ENCODE measurements at regions not wholly inside any gene's neighbourhood (a gene's known extent, or its start where the extent isn't known, plus 50 kb on each side); places are given as distances from the start of the nearest gene placed in this dataset.
A peak's percentile ranks its signal among the peaks of the same experiment; 100 is the strongest.

DNA sequence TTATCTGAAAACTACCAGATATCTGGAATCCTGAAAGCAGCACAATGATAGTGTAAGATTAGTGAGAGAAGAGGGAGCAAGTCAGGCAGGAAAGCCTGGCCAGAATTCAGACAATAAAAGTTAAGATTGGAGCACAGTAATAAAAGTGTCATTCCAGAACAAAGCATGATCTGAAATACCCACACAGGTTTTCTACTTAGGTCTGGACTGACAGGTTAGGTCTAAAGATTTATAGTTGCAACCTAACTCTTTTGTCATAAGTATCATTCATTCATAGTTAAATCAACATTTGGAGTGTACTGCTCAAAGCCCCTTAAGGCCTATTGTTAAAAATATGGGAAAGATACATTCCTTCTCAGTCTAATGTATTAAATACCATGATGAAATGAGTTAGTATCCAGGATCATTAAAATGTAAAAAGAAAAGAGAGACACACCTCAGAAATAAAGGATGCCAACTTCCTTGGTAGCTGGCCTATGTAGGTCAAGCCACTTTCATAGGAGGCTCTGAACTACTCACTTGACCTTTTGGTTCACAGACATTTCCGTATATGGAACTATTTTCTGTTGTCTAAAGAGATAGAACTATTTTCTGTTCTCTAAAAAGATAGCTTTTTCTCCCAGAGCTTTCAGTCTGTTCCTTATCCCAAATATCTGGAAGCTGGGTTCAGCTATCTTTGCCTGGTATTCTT is 105.2 kb downstream of the FAS start:
- peaks cover 47% of the 10 kb centered on the region for H3K4me1 Mint-ChIP-seq (ENCODE audit: low read depth)
- no peaks in the 10 kb centered on the region for H3K27me3 Mint-ChIP-seq (ENCODE audit: insufficient read depth)
- H3K36me3 Mint-ChIP-seq (ENCODE audit: low read depth): no peaks in the 10 kb centered on the region
- TF ChIP-seq, protein P1, sequence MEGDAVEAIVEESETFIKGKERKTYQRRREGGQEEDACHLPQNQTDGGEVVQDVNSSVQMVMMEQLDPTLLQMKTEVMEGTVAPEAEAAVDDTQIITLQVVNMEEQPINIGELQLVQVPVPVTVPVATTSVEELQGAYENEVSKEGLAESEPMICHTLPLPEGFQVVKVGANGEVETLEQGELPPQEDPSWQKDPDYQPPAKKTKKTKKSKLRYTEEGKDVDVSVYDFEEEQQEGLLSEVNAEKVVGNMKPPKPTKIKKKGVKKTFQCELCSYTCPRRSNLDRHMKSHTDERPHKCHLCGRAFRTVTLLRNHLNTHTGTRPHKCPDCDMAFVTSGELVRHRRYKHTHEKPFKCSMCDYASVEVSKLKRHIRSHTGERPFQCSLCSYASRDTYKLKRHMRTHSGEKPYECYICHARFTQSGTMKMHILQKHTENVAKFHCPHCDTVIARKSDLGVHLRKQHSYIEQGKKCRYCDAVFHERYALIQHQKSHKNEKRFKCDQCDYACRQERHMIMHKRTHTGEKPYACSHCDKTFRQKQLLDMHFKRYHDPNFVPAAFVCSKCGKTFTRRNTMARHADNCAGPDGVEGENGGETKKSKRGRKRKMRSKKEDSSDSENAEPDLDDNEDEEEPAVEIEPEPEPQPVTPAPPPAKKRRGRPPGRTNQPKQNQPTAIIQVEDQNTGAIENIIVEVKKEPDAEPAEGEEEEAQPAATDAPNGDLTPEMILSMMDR (IDR thresholded peaks at IDR 0.05): no peak
- no peak overlapping the region for H3K27ac Mint-ChIP-seq
- no peaks in the 10 kb centered on the region for H3K9me3 Mint-ChIP-seq
- DNase-seq: no peak
- H3K4me3 Mint-ChIP-seq: no peak overlapping the region

GRCh38 chr10:89093728-89094127 is 103.1 kb downstream of the FAS start:
- no peak overlapping the region for H3K4me3 Mint-ChIP-seq
- H3K36me3 Mint-ChIP-seq (ENCODE audit: low read depth): no peaks in the 10 kb centered on the region
- H3K4me1 Mint-ChIP-seq (ENCODE audit: low read depth): peaks cover 48% of the 10 kb centered on the region
- H3K9me3 Mint-ChIP-seq: no peaks in the 10 kb centered on the region
- H3K27ac Mint-ChIP-seq: no peak overlapping the region
- no peak for DNase-seq
- TF ChIP-seq, protein P1 (IDR thresholded peaks at IDR 0.05): no peak
- no peaks in the 10 kb centered on the region for H3K27me3 Mint-ChIP-seq (ENCODE audit: insufficient read depth)

DNA sequence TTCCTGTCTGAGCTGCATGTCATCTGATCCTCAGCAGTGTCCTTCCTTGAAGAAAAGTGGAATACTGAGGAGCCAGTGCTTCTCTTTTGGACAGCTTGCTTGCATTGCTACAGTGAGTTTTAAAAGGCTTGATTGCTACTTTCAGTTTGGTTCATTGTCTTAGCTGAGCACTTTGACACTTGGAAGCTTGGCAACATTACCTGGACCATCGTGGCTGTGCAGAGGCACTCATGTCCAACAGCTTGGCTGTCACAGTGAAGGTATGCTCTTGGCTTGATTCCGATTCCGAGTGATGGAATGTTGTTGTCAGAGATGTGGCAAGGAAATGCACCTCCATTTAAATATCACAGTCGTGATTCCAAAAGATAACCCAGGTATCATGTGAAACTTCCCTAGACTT is 102.4 kb downstream of the FAS start:
- H3K27me3 Mint-ChIP-seq (ENCODE audit: insufficient read depth): no peaks in the 10 kb centered on the region
- H3K9me3 Mint-ChIP-seq: no peaks in the 10 kb centered on the region
- H3K36me3 Mint-ChIP-seq (ENCODE audit: low read depth): no peaks in the 10 kb centered on the region
- H3K4me1 Mint-ChIP-seq (ENCODE audit: low read depth): peaks cover 52% of the 10 kb centered on the region
- TF ChIP-seq, protein P1 (IDR thresholded peaks at IDR 0.05): no peak
- H3K4me3 Mint-ChIP-seq: no peak overlapping the region
- H3K27ac Mint-ChIP-seq: no peak overlapping the region
- DNase-seq: no peak

- Mint-ChIP-seq H3K27ac (no peak overlapping the region), H3K27me3 (ENCODE audit: insufficient read depth) (no peaks in the 10 kb centered on the region), H3K4me1 (ENCODE audit: low read depth) (peaks cover 52% of the 10 kb centered on the region), H3K9me3 (no peaks in the 10 kb centered on the region), H3K36me3 (ENCODE audit: low read depth) (no peaks in the 10 kb centered on the region), H3K4me3 (no peak overlapping the region)
- no peak for DNase-seq
- TF ChIP-seq, protein P1 (IDR thresholded peaks at IDR 0.05): no peak
These were observed 101.8 kb downstream of the FAS start for GRCh38 chr10:89092439-89092838.

DNA sequence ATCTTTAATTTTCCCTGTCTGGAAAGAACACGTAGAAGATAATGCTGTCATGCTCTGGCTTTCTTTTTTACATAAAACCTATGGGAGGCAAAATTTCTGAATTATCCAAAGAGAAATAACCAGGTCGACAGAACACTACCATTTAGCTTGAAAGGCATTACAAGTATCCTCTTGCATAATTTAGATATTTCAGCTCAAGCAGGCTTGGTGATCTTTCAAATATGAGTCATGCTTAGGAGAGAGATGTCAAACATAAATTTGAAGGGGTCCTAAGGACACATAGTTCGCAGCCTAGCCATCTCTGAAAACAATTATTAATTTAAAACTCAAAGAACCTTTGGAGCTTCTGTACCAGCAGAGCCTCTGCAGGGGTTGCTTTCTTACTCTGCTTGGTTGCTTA is 100.9 kb downstream of the FAS start:
- peaks cover 52% of the 10 kb centered on the region for H3K4me1 Mint-ChIP-seq (ENCODE audit: low read depth)
- H3K27me3 Mint-ChIP-seq (ENCODE audit: insufficient read depth): no peaks in the 10 kb centered on the region
- H3K4me3 Mint-ChIP-seq: no peak overlapping the region
- no peak for DNase-seq
- H3K36me3 Mint-ChIP-seq (ENCODE audit: low read depth): no peaks in the 10 kb centered on the region
- H3K9me3 Mint-ChIP-seq: no peaks in the 10 kb centered on the region
- TF ChIP-seq, protein P1 (IDR thresholded peaks at IDR 0.05): no peak
- H3K27ac Mint-ChIP-seq: peak overlapping the region; percentile 67; the same call in 1 of the 2 replicates

Measured in HFFc6 (cell line).